Effector CD4-positive, alpha-beta T cell (primary cell): ENCODE measurements at regions not wholly inside any gene's neighbourhood (a gene's known extent, or its start where the extent isn't known, plus 50 kb on each side); places are given as distances from the start of the nearest gene placed in this dataset.

Experiments
- DNase-seq: peaks from one replicate; pipeline ENCODE4 v3.0.0-alpha.2; 2020

DNA sequence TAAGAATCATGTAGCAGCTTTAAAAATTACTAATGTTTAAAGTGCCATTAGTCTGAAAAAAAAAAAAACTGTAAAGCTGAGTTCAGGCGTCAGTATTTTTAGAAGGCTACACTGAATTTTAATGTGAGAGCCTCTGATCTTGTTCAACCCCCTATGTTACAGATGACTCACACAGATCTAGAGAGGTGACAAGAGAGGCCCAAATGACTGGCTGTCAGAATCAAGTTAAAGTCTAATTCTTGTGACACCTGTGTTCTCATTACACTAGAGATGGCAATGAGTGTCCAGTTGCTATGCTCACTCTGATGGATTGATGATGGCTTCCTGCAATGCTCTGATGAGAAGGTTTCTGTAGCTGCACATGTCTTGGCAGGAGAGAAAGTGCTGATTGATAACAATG, 203.5 kb upstream of the OBI1 start:
- DNase-seq, result no peak

DNA sequence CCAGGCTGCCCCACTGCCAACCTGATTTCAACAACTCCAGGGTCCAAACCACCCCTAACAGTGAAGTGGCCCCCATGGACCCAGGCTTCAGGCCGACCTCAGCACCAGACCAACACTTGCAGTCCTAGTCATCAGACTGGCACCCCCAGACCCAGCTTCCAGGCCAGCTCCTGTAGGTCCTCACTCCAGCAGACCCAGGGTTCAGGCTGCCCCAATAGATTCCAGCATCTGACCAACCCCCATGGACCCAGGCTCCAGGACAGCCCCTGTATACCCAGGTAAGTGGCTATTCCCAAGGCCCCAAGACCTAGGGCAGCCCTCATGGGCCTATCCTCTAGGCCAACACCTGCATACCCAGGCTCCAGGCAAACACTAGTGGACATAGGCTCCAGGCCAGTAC, 193.8 kb upstream of the OBI1 start:
- DNase-seq, result no peak

DNA sequence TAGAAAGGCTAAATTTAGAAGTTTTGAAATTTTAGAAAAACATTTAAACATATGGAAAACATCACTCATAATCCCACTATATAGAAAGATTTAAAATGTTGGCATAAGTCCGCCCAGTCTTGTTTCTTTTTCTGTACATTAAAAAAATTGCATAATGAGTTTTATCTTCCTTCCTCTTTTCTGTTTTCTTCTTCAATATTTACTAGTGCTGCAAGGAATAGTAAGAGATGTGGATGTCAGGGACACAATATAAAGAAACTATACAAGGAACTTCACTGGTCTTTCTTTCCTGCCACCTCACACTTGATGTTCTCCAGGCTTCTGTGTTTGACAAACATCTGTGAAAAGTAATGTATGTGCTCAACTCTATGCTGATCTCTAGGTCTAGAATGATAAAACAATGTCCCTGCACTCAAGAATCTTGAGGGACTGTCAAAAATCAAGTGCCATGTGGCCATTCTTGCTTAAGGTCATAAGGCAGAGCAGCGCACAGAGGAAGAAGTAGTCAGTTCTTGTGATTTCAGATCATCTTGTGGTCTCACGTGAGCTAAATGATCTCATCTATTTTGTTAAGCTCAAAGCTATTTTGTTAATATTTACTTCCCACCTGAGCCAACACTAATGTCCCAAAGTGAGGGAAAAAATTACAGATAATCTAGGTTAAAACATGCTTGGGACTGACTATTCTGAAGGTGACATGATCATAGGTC, 186.9 kb upstream of the OBI1 start:
- DNase-seq, result no peak

DNA sequence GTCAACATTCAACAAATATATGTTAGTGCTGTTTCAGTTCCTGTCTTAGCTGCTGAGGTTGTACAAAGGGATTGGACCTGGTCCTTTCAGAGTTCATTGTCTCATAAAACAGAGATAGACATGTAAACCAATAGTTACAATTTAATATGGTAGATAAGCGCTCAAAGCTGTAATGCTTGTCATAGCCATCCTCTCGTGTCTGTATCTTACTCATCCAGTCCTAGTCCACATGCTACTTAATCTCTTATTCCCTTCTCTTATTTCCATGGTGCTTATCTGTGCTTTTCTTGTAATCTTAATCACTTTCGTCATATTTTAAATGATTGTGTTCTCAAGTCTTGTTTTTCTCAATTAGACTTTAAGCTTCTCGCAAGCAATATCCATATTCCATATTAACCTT, 185.2 kb upstream of the OBI1 start:
- DNase-seq, result no peak

DNA sequence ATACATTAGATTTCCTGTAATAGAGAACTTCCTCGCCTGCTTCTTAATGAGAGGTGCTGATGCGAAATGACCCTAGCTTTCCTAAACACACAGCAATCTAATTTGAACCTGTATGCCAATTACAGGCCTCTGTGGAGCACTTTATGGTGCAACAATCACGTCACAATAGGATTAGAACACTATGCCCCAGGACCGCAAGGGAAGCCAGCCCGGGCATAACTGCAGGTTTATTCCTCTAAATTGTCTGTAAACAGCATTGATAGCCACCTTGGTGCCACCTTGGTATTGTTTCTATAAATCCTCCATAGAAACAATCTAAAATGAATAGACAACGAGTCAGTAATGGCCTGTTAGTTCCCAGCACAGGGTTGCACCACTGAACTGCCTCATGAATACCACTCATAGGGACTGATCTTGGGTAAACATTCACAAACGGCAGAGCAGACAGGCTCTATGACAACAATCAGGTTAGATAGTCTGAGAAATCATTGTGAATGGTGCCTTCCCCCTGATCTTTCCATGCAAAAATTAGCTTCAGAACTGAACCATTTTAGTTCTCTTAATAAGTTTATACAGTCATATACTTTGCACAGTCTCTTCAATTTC, 182.5 kb upstream of the OBI1 start:
- DNase-seq, result no peak

DNA sequence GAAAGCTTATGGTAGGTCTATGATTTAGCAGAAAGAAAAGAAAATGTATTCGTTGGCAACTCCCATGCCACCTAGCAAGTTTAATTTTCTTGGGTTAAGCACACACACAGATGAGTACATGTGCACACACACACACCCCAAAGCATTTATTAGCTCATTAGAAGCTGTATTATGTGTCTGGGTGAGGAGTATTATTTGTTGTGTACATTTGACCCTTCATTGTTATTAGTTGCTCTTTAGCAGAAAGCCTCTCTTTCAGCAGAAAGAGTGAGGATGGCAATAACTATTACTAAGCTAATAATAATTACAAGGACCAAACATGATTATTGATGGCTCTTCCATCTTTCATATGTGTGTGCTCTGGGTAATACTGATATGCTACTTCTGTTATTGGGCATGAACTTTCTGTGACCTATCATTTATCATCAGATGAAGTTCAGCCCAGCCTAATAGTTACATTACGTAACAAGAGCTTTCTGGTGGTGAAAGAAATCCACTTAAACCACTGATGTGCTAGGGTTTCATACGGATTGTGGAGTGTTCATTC, 177.4 kb upstream of the OBI1 start:
- no peak for DNase-seq

DNA sequence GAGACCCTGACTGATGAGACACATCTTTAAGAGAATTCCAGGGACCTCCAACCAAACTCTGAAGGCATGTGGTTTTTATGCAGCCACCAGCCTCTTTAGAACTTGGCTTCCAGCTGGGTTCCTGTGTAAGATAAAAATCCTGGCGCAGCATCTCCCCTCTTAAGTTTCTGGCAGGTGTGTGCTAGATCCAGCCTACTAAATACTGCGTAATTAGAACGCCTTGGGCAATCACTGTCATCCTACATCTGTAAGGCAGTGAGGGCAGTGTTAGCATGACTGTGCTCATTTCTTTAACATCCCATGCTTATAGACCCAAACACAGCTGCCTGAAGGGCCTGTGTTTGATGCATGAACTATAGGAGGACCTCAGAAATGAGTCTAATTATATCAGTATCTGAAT, 173.5 kb upstream of the OBI1 start:
- DNase-seq, result no peak

DNA sequence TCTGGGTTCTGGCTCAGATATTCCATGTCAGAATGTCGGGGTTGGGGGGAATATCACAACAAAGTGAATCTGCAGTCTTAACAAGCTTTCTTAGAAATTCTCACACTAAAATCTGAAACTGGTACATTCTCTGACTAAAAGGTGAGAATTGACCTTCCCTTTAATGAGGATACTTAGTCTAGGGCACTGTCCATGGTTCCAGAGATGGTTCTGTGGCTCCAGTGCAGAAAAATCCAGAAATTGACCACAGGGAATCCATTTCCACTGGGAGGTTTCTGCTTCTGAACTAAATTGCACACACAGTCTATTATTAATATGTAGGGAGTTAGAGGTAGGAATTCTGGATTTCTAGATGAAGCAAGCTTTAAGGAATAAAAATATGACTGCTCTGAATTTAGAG, 171.6 kb upstream of the OBI1 start:
- DNase-seq, result no peak

DNA sequence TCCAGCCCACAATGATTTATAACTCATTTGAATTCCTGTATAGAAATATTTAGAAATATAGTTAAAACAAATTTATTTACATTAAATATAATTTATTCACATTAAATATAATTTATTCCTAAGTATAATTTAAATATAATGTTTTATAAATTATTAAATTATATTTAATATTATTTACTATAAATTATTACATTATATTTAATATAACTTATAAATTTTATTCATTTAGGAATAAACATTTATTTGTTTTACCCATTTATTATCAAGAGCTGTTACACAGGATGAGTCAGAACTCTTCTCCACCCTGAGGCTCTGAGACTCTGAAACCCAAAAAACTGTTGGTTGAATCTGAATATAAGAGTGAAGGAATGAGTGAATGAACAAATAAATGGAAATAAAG, 170.9 kb upstream of the OBI1 start:
- DNase-seq, result no peak

DNA sequence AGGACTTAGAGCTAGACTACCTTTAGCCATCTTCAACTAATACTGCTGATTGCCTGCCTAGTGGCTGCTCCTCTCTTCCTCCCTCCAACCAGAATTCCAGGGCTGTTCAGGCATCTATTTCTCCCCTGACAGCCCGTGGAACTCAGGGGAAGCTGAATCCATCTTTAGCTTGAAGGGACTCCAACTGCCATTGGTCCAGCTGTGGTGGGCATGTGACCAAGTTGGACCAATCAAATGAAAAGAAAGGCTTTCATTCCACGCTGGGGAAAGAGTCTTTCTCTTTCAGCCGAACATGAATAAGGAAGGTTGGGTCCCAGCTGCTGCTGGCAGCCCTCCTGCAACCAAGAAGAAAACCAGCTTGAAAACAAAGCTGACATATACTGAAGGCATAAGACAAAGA, 168.5 kb upstream of the OBI1 start:
- no peak for DNase-seq

DNA sequence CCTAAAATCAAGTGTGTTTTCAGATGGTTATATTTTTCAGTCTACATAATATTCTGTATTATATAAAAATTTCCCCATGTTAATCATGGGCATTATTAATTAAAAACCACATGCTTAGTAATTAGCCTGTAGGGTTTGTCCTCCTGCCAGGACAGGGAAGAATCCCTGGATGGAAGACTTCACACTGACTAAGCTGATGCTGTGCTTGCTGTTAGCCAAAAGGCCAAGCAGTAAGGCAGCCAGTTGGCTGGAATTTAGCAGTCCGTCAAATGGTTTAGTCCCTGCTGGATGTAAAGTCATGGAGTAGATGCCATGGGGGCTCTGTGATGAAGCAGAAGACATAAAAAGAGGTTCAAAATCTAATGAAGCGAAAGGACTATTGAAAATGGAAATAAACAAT, 168.0 kb upstream of the OBI1 start:
- no peak for DNase-seq

DNA sequence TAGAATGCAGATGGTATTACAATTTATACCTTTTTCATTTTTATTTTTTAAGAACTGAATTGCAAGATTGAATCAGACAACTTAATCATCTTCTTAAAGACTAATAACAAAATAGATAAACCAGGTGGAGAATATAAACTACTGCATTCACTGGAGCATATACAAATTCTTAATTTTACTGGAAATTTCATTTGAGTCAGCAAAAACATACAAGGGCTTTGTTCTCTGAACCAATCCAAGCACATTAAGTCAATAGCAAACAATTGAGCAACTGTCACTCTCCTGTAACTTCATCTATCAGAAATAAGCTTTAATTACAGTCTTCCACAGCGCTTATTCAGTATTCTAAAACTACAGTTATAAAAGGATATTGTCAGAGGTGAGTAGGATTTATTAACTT, 167.4 kb upstream of the OBI1 start:
- DNase-seq, result no peak

DNA sequence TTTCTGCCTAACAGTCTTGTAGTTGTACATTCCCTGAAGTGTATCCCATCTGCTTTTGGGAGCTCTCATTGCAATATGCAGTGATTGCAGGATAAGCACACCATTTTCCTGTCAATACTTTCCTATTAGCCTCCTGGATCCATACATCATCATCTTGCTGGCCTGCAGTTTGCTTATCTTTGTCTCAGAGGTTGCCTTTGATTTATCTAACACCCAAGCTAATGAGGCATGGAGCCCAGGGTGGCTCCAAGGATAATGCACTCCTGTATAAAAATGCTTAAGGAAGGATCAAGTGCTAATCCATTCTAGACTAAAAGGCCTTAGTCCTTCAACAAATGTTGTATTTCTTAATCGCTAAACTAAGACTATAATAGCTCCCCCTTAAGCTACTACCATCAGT, 161.6 kb upstream of the OBI1 start:
- no peak for DNase-seq

DNA sequence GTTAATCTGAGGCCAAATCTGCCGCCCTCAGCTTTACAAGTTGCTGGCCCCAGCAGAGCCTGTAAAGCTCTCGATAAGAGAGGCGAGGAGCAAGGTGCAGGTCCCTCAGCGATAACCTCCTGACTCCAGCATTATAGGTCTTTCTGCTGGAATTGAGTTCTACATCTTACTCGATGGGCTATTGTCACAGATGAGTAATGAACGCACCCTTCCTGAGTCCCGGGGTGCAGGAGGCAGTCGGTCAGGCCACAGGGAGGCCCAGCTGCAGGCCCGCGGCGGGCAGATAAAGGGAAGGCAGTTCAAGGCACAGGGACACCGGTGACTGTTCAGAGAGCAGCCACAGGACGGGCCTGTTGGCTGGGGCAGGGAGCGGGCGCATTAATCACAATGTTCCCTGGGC, 157.6 kb upstream of the OBI1 start:
- DNase-seq, result no peak

DNA sequence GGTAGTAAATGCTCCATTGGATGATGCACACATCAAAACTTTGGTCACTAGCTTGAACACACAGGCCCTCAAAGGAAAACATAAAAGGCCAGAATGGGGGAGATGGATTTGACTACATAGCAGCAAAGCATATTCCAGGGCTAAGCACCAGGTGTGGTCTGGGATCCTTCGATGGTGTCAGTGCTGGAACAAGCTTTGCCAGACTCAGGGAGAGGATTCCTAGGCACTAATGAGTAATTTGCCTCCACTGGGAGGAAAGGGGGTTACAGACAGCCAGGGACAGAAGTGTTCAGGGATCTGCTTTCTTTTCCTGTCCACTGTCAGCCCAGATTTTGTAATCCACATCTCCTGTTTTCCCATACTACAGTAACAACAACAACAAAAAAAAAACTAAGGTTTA, 157.2 kb upstream of the OBI1 start:
- DNase-seq, result no peak

DNA sequence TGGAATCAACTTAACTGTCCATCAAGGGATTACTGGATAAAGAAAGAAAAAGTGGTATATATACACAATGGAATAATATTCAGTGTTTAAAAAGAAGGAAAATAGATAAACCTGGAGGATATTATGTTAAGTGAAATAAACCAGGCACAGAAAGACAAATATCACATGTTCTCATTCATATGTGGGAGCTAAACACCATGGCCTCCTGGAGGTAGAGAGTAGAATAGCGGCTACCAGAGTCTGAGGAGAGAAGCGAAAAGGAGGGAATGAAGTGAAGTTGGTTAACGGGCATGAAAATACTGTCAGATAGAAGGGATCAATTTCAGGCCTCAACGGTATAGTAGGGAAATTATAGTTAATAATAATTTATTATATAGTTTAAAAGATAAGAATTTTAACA, 147.5 kb upstream of the OBI1 start:
- DNase-seq, result no peak

DNA sequence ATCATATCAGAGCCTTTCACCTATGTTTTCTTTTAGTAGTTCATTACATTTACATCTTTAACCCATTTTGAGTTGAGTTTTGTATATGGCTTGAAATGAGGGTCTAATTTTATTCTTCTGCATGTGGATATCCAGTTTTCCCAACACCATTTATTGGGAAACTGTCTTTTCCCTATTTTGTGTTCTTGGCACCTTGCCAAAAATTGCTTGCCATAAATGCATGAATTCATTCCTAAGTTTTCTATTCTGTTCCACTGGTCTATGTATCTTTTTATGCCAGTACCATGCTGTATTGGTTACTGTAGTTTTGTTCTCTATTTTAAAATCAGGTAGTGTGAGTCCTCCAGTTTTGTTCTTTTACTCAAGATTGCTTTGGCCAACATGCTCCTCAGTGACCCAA, 144.0 kb upstream of the OBI1 start:
- no peak for DNase-seq

DNA sequence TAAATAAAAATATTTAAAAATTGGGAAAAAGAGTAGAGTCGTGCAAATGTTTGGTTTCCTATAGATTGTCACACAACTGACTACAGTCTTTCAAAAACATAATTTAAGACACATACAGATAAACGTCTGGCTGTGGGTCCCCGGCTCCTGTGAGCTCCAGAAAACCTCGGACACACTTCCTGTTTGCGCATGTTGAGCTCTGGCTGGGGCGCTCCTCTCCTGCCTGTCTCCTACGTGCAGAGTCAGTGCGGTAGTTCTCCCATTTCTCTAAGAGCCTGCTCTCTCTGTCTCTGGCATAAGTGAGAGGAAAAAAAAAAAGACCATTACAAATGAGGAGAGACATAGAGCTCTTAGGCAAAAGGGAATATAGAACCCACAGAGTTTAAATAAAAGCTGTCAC, 128.2 kb upstream of the OBI1 start:
- no peak for DNase-seq

DNA sequence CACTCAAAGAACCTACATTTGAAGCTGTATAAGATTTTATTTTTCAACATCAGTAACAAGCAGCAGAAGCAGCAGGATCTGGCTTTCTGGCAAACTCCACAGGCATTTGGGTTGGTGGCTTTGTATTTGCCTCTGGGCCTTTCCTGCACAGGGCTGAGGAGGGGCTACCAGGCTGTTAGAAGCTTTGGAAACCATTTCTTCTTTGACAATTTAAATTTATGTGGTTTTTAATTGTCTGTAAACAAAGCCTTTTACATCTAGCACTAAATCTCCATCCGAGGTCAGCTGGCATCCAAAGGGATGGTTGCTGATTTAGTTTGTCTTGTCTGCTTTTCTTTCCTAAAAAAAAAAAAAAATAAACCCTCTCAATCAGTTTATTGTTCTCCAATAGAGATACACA, 127.5 kb upstream of the OBI1 start:
- DNase-seq, result no peak

DNA sequence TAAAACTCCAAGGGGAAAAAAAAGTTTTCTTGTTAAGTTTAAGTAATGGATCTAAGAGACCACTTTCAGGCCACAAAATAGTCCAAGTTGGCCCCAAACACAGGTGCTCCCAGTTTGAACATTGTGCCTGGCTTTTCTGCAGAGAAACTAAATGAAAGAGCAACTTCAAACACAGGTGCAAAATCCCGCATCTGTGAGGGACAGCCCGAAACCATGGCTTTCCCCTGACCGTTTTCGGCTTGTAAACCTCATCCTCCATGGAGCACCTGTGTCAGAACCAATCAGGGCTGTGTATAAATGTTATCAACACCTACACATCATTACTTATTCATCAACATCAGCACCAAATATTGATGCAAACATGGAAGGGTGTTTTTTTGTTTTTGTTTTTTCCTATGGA, 126.8 kb upstream of the OBI1 start:
- DNase-seq, result no peak

DNA sequence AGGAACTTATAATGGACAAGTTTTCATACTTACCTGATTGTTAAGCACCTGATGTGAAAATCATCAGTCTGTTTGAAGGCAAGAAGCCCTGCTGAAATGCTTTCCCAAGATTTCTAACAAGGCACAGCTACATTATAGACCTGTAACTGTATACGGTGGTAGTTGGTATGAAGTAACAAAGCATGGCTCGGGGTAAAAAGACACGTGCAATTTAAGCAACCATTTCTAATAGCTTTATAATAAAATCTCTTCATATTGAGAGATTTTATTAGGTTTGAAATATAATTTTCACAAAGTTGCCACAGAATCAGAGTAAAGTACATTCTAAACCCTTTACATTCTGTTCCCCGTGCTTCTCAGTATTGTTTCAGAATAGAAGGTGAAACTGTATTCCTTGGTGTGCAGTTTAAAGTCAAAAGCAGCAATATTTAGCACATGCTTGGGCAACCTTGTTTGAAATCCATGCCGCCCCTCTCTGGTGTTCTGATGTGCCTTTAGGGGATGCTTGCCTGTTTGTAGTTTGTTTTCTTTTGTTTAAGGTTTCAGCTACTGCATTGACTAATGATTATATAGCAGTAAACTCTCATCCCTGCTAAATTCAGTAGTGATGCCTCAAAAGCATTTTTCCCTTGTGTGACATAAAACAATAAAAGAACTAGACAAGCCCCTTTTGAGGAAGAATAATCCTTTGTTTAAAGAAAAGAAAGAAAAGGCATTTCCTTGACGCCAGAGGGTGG, 125.2 kb upstream of the OBI1 start:
- no peak for DNase-seq

DNA sequence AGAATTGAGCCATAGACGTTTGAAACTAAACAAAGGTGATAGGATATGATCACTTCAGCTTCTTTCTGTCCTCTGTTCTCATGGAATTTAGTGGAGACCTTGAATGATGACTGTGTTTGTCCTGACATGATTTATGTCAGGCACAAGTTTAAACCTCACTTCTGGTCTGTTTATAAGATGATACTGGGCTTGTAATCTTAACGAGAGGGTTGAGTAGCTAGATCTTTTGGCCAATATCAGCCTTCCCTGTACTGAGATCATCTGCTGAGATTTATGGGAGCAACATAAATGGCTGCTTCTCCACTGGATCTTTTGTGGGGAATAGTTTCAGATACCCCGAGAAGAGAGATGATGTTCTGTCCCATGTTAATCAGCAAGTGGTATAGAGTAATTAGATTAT, 121.8 kb upstream of the OBI1 start:
- no peak for DNase-seq

DNA sequence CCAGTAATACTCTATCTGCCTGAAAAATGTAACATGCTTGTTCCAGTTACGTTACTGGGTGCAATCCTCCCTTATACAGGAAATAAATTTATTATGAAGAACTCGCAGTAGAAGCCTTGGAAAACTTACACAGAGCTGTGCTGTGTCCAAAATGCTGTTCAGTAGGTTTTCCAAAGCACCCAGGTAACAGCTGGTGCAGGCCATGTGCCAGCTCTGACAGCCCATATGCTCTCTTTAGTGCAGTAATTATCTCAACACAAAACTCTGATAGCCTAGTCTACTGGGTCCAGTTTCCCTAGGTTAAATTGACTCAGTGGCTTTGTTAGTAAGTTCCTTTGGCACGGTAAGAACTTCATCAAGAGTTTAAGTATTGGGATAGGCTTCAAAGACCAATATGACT, 120.7 kb upstream of the OBI1 start:
- no peak for DNase-seq

DNA sequence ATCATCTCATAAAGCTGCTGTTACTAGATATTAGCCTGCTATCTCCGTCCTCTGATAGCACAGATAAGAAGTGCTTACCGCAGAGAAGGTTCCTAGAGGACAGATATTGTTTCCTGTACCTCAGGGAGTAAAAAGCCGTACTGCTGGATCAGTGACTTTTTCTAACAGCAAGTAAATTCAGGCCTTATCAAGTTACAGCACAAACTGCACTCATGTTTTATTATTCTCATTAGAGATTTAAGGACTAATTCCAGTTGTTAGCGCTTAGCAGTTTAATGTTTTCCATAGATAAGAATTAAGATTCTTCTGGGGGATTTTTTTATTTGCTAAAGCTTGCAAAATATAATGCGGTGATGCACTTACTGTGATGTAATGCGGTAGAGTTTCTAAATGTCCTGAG, 119.0 kb upstream of the OBI1 start:
- DNase-seq, result no peak
